ENCODE measurements at regions not wholly inside any gene's neighbourhood (a gene's known extent, or its start where the extent isn't known, plus 50 kb on each side); places are given as distances from the start of the nearest gene placed in this dataset.
A peak's percentile ranks its signal among the peaks of the same experiment; 100 is the strongest.
"Not testable (repeated sequence)": the region's sequence is repeated elsewhere in the genome, so short reads cannot be mapped to it uniquely, and the experiment has no call there.

DNA sequence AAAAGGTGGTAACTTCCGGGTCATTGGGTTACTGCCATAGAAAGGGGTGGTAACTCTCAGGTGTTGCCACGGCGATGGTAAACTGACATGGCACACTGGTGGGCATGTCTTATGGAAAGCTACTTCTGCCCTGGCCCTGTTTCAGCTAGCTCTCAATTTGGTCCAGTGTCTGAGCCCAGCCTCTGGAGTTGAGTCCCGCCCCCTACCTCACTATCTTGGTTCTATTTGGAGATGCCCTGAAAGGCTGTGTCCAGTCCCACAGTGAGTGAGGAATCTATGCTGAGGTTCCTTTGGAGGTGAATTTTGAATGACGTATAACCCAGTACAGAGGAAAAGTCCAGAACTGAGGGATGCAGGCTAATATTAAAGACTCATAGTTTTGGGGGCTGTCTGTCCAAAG, 230.4 kb upstream of the PLGLB1 start:
- POLR2A ChIA-PET; ATAC-seq; H3K36me3 Mint-ChIP-seq (ENCODE audit: low read depth); H3K27me3 Mint-ChIP-seq (ENCODE audit: low read depth); DNase-seq; H3K9me3 Mint-ChIP-seq (ENCODE audit: insufficient read depth); H3K27ac Mint-ChIP-seq; H3K4me1 Mint-ChIP-seq (ENCODE audit: low read depth); H3K4me3 Mint-ChIP-seq; CTCF ChIA-PET: not testable (repeated sequence)

- ATAC-seq; DNase-seq; H3K27me3 Mint-ChIP-seq (ENCODE audit: low read depth); CTCF ChIA-PET; H3K27ac Mint-ChIP-seq; H3K4me3 Mint-ChIP-seq; H3K36me3 Mint-ChIP-seq (ENCODE audit: low read depth); H3K4me1 Mint-ChIP-seq (ENCODE audit: low read depth); POLR2A ChIA-PET; H3K9me3 Mint-ChIP-seq (ENCODE audit: insufficient read depth): not testable (repeated sequence)
Observed at GRCh38 chr2:87254562-87254961, 232.9 kb upstream of the PLGLB1 start.

- POLR2A ChIA-PET: not testable (repeated sequence)
Observed at GRCh38 chr2:87255410-87255809, 233.8 kb upstream of the PLGLB1 start.

GRCh38 chr2:87258887-87259286, 237.2 kb upstream of the PLGLB1 start:
- ATAC-seq; H3K36me3 Mint-ChIP-seq (ENCODE audit: low read depth); POLR2A ChIA-PET; H3K4me3 Mint-ChIP-seq; H3K9me3 Mint-ChIP-seq (ENCODE audit: insufficient read depth); H3K27ac Mint-ChIP-seq; CTCF ChIA-PET; DNase-seq; H3K4me1 Mint-ChIP-seq (ENCODE audit: low read depth); H3K27me3 Mint-ChIP-seq (ENCODE audit: low read depth): not testable (repeated sequence)

More at GRCh38 chr2:87255410-87255809, 233.8 kb upstream of the PLGLB1 start:
- H3K4me1 Mint-ChIP-seq (ENCODE audit: low read depth); H3K9me3 Mint-ChIP-seq (ENCODE audit: insufficient read depth); H3K4me3 Mint-ChIP-seq; CTCF ChIA-PET; H3K27me3 Mint-ChIP-seq (ENCODE audit: low read depth); H3K36me3 Mint-ChIP-seq (ENCODE audit: low read depth); DNase-seq; H3K27ac Mint-ChIP-seq; ATAC-seq: not testable (repeated sequence)

DNA sequence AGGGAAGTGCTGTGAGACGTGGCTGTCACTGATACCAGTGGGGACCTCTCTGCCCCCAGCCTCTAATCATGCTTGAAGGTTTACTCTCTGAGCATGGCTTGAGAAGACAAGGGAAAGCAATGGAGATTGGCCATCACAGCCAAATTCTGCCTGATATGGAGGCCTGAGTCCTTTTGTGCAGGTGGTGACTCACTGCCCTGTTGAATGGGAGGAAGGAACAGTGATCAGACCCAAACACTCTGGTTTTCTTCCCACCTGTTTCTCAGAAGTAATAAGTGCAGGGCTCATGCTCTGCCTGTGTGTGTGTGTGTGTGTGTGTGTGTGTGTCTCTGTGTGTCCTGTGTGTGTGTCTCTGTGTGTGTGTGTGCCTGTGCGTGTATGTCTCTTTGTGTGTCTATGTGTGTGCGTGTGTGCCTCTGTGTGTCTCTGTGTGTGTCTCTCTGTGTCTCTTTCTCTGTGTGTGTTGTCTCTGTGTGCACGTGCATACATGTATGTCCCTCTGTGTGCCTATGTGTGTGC, 240.6 kb upstream of the PLGLB1 start:
- H3K36me3 Mint-ChIP-seq (ENCODE audit: low read depth); CTCF ChIA-PET; H3K4me3 Mint-ChIP-seq; ATAC-seq; POLR2A ChIA-PET; H3K9me3 Mint-ChIP-seq (ENCODE audit: insufficient read depth); H3K27me3 Mint-ChIP-seq (ENCODE audit: low read depth); DNase-seq; H3K4me1 Mint-ChIP-seq (ENCODE audit: low read depth): not testable (repeated sequence)
- peak overlapping the region; percentile 14 for H3K27ac Mint-ChIP-seq

DNA sequence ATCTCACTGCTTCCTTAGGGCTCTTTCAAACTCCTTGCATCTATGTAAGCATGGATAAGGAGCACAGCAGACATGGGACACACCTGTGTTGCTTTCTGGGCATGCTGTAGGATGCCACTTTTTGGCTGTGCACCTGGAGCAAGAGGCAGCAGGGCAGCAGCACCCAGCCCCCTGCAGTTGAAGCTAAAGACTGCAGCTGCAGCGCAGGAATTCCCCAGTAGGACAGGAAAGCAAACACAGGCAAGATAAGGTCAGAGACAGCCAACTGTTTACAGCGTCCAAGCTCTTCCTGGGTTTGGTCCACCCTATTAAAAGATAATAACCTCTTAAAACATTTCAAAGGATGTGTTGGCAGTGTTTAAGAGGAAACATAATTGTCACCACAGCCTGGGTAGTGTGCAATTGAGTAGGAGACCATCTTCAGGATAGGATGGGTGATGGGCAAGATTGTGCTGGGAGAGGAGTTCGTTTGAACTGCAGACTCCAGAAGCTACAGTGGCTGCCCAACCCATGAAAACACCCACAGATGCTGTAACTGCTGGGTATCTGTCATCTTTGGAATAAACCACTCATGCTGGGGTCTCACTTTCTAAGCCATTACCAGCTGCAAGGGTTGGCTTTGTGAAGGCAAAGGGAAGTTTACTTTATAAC, 242.3 kb upstream of the PLGLB1 start:
- H3K36me3 Mint-ChIP-seq (ENCODE audit: low read depth); DNase-seq; H3K9me3 Mint-ChIP-seq (ENCODE audit: insufficient read depth); CTCF ChIA-PET; H3K27ac Mint-ChIP-seq; H3K4me1 Mint-ChIP-seq (ENCODE audit: low read depth); H3K27me3 Mint-ChIP-seq (ENCODE audit: low read depth); POLR2A ChIA-PET; H3K4me3 Mint-ChIP-seq: not testable (repeated sequence)
- ATAC-seq: peak; percentile 53

- H3K27ac Mint-ChIP-seq; H3K9me3 Mint-ChIP-seq (ENCODE audit: insufficient read depth); DNase-seq; H3K4me1 Mint-ChIP-seq (ENCODE audit: low read depth); ATAC-seq; H3K4me3 Mint-ChIP-seq; H3K27me3 Mint-ChIP-seq (ENCODE audit: low read depth); CTCF ChIA-PET; H3K36me3 Mint-ChIP-seq (ENCODE audit: low read depth); POLR2A ChIA-PET: not testable (repeated sequence)
Observed at GRCh38 chr2:87275192-87275591, 253.5 kb upstream of the PLGLB1 start.

DNA sequence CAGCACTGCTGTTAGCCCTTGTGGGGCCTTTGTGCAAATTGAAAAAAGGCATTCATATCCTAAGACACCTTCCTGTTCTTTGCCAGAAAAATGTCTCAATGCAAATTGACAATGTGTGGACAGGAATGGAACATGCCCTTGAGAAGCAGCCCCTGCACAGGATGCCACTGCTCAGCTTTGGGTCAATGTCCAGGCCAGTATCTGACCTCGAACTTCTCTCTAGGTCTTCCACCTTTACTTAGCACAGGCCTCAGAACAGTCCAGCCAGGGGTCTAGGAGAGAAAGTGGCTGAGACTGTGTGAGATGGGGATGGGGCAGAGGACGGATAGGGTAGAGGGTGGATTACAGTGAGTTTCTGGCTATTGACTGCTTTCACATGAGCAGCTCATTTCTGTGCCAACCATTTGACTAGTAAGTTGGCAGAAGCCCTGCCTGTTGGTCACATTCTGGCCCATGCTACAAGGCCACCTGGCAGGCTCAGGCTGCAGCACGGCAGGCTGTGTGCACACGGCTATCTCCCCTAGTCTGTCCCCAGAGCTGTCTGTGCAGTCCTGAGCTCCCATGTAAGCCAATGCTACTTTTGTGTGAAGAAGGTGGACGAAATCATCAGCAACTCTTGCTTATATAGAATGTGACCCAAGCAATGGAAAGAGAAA, 254.5 kb upstream of the PLGLB1 start:
- H3K9me3 Mint-ChIP-seq (ENCODE audit: insufficient read depth); H3K4me1 Mint-ChIP-seq (ENCODE audit: low read depth); H3K4me3 Mint-ChIP-seq; DNase-seq; H3K27me3 Mint-ChIP-seq (ENCODE audit: low read depth); ATAC-seq; H3K27ac Mint-ChIP-seq; CTCF ChIA-PET; H3K36me3 Mint-ChIP-seq (ENCODE audit: low read depth); POLR2A ChIA-PET: not testable (repeated sequence)

GRCh38 chr2:87276673-87277072, 255.0 kb upstream of the PLGLB1 start:
- H3K27me3 Mint-ChIP-seq (ENCODE audit: low read depth); H3K36me3 Mint-ChIP-seq (ENCODE audit: low read depth); CTCF ChIA-PET; H3K4me3 Mint-ChIP-seq; ATAC-seq; H3K27ac Mint-ChIP-seq; H3K9me3 Mint-ChIP-seq (ENCODE audit: insufficient read depth); H3K4me1 Mint-ChIP-seq (ENCODE audit: low read depth); DNase-seq; POLR2A ChIA-PET: not testable (repeated sequence)

DNA sequence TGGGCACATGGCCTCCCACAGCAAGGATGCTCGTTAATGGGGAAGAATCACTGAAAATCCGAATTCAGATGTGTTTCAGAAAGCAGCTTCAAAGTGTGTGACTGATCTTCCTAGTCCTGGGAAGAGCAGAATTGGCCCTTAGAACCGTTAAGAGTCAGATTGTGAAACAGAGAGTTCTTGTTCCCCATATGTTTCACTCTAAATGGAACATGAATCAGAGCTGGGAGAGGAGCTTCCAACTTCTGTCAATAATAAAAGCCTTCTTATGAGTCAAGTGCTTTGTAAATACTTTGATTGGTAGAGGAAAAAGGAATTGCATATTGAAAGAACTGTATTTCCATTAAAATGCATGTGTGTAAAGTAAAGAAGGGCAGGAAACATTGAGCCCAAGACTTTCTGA, 256.1 kb upstream of the PLGLB1 start:
- ATAC-seq; H3K27ac Mint-ChIP-seq; H3K36me3 Mint-ChIP-seq (ENCODE audit: low read depth); H3K27me3 Mint-ChIP-seq (ENCODE audit: low read depth); CTCF ChIA-PET; POLR2A ChIA-PET; H3K4me3 Mint-ChIP-seq; H3K9me3 Mint-ChIP-seq (ENCODE audit: insufficient read depth); DNase-seq; H3K4me1 Mint-ChIP-seq (ENCODE audit: low read depth): not testable (repeated sequence)

- DNase-seq; CTCF ChIA-PET; ATAC-seq; H3K4me3 Mint-ChIP-seq; H3K27me3 Mint-ChIP-seq (ENCODE audit: low read depth); H3K9me3 Mint-ChIP-seq (ENCODE audit: insufficient read depth); H3K4me1 Mint-ChIP-seq (ENCODE audit: low read depth); H3K36me3 Mint-ChIP-seq (ENCODE audit: low read depth); H3K27ac Mint-ChIP-seq; POLR2A ChIA-PET: not testable (repeated sequence)
Observed at GRCh38 chr2:87280596-87281355, 259.1 kb upstream of the PLGLB1 start.

- ATAC-seq; DNase-seq; H3K9me3 Mint-ChIP-seq (ENCODE audit: insufficient read depth); H3K4me3 Mint-ChIP-seq; H3K36me3 Mint-ChIP-seq (ENCODE audit: low read depth); H3K27ac Mint-ChIP-seq; CTCF ChIA-PET; H3K4me1 Mint-ChIP-seq (ENCODE audit: low read depth); POLR2A ChIA-PET; H3K27me3 Mint-ChIP-seq (ENCODE audit: low read depth): not testable (repeated sequence)
Observed at GRCh38 chr2:87283735-87284470, 262.3 kb upstream of the PLGLB1 start.
